Erythroblast (primary cell): ENCODE measurements at regions not wholly inside any gene's neighbourhood (a gene's known extent, or its start where the extent isn't known, plus 50 kb on each side); places are given as distances from the start of the nearest gene placed in this dataset.

Source experiments
- GATA1 ChIP-seq: IDR thresholded peaks from 2 replicates; pipeline ENCODE4 v1.6.1; 2011; ENCODE audit warnings: low read depth, mild to moderate bottlenecking, control low read depth, low read length, moderate library complexity
- POLR2A ChIP-seq: IDR thresholded peaks from 2 replicates; pipeline ENCODE4 v1.6.1; 2011; ENCODE audit warnings: mild to moderate bottlenecking, low read length

DNA sequence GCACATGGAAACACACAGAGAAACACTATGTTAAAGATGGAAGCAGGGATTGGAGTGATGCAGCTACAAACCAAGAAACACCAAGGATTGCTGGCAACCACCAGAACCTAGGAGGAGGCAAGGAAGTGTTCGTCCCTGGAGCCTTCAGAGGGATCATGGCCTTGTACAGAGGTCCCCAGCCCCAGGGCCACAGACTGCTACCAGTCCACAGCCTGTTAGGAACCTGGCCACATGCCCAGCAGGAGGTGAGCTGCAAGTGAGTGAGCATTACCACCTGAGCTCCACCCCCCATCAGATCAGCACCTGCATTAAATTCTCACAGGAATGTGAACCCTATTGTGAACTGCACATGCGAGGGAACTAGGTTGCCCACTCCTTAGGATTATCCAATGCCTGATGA lies 505.7 kb upstream of the MDFIC2 start:
- TF ChIP-seq POLR2A (no peak), GATA1 (no peak)
